HepG2 (cell line): ENCODE measurements at regions not wholly inside any gene's neighbourhood (a gene's known extent, or its start where the extent isn't known, plus 50 kb on each side); places are given as distances from the start of the nearest gene placed in this dataset.

Experiments
- ATAC-seq: fragments of 200-7000 bp; cut with Tn5 transposase; 3 replicates; pipeline ENCODE4 v1.9.1; 2020; ENCODE audit warnings: mild to moderate bottlenecking, moderate library complexity
- BruUV-seq: library from RNA; stranded (reverse); fragments of 400-500 nt; replicated peaks from 2 replicates; lab custom pipeline; 2021; lab: Mats Ljungman, UMichigan
- CTCF ChIA-PET: fragments of 300-600 bp; formaldehyde crosslinking; extraction: SDS; loops from one replicate; lab custom pipeline; 2021; ENCODE audit warnings: low total read pairs, inconsistent platforms, low intra/inter-chr PET ratio; lab: Yijun Ruan, JAX
- POLR2A ChIA-PET: fragments of 350-600 bp; sonication (Branson Sonifier 250); formaldehyde crosslinking; loops from one replicate; lab custom pipeline; 2020; ENCODE audit warnings: antibody characterized with exemption, inconsistent platforms; lab: Yijun Ruan, JAX
- DNase-seq: peaks from one replicate; pipeline ENCODE4 v3.0.0-alpha.2; 2015; ENCODE audit warnings: low spot score
- FAIRE-seq: peaks from 3 replicates; lab custom pipeline; 2011; peaks lifted over from hg19 to GRCh38; lab: Jason Lieb, UNC
- H2AFZ ChIP-seq: one replicate; pipeline ENCODE4 v1.6.1; 2011; ENCODE audit warnings: low read length, inconsistent platforms
- H3K27ac ChIP-seq: fragments of 300-600 bp; 3 replicates; pipeline ENCODE4 v1.8.0; 2011; ENCODE audit warnings: mixed run types, mild to moderate bottlenecking, mixed read lengths, low read length, inconsistent platforms; ENCODE audit not compliant: insufficient read depth; ENCODE audit errors: extremely low read length
- H3K27me3 ChIP-seq, 2 experiments: fragments of 200-600 bp in 1 of 2; 2 replicates in 1 of 2; 3 replicates in 1 of 2; pipeline versions ENCODE4 v1.6.0 to v1.8.0; 2011; ENCODE audit warnings: low read length in 2 of 2, mild to moderate bottlenecking in 2 of 2, moderate library complexity in 2 of 2, inconsistent platforms in 1 of 2; ENCODE audit not compliant: insufficient read depth in 2 of 2, control insufficient read depth in 1 of 2
- H3K36me3 ChIP-seq, 2 experiments: fragments of 200-600 bp in 1 of 2; replicated peaks in 1 of 2; 2 replicates in 1 of 2; 3 replicates in 1 of 2; pipeline versions ENCODE4 v1.5.1 to v1.8.0; 2011; ENCODE audit warnings: low read length in 2 of 2, inconsistent platforms in 1 of 2; ENCODE audit not compliant: insufficient read depth in 2 of 2, control insufficient read depth in 1 of 2
- H3K4me1 ChIP-seq: 2 replicates; pipeline ENCODE4 v1.5.1; 2012; ENCODE audit warnings: low read length, inconsistent platforms; ENCODE audit not compliant: insufficient read depth
- H3K4me2 ChIP-seq: 2 replicates; pipeline ENCODE4 v1.6.0; 2011; ENCODE audit warnings: low read depth, low read length, inconsistent platforms
- H3K4me3 ChIP-seq, 3 experiments: fragments of 200-600 bp in 1 of 3; sonication (generic), shearing (Covaris generic) in 1 of 3; replicated peaks in 1 of 3; 2 replicates each; pipeline ENCODE4 v1.5.1; 2011 to 2016; ENCODE audit warnings: low read length in 3 of 3, inconsistent platforms in 2 of 3, low read depth in 2 of 3, mild to moderate bottlenecking in 2 of 3, control low read depth in 1 of 3, mixed read lengths in 1 of 3; ENCODE audit not compliant: insufficient read depth in 1 of 3
- H3K79me2 ChIP-seq: one replicate; pipeline ENCODE4 v1.6.1; 2011; ENCODE audit warnings: low read length, inconsistent platforms; ENCODE audit not compliant: insufficient read depth
- H3K9ac ChIP-seq: 2 replicates; pipeline ENCODE4 v1.6.0; 2011; ENCODE audit warnings: mild to moderate bottlenecking, low read depth, low read length, inconsistent platforms; ENCODE audit not compliant: insufficient read depth
- H3K9me3 ChIP-seq: 2 replicates; pipeline ENCODE4 v1.5.1; 2012; ENCODE audit warnings: mild to moderate bottlenecking, low read length
- H4K20me1 ChIP-seq: 2 replicates; pipeline ENCODE4 v1.6.0; 2011; ENCODE audit warnings: inconsistent platforms, mild to moderate bottlenecking, low read length, moderate library complexity; ENCODE audit not compliant: insufficient read depth
- AGO2 ChIP-seq: fragments of 200-400 bp; formaldehyde crosslinking; optimal IDR thresholded peaks from 2 replicates; pipeline ENCODE3; 2017; ENCODE audit warnings: mild to moderate bottlenecking, low read depth, low read length, moderate library complexity
- CCDC6 ChIP-seq: sonication (generic); formaldehyde crosslinking; IDR thresholded peaks from 2 replicates; pipeline ENCODE4 v1.8.1; 2022; ENCODE audit warnings: mild to moderate bottlenecking, missing genetic modification reagents, moderate library complexity
- CREB1 ChIP-seq, 2 experiments: fragments of 450-650 bp in 1 of 2; IDR thresholded peaks; 2 replicates each; pipeline ENCODE4 v1.6.1; 2016 to 2017; ENCODE audit warnings: control low read depth in 1 of 2, mild to moderate bottlenecking in 1 of 2, missing compliant biosample characterization in 1 of 2, missing genetic modification characterization in 1 of 2
- HNF4G ChIP-seq, 2 experiments: sonication (generic) in 1 of 2; formaldehyde crosslinking in 1 of 2; IDR thresholded peaks; 2 replicates each; pipeline versions ENCODE4 v1.4.0 to v1.6.1; 2011 to 2020; ENCODE audit warnings: borderline replicate concordance in 2 of 2, low read depth in 2 of 2, mild to moderate bottlenecking in 2 of 2, low read length in 1 of 2, missing genetic modification reagents in 1 of 2, moderate library complexity in 1 of 2
- NPAS2 ChIP-seq: sonication (generic); formaldehyde crosslinking; IDR thresholded peaks from 2 replicates; pipeline ENCODE4 v1.8.0; 2022; ENCODE audit warnings: mild to moderate bottlenecking, missing genetic modification reagents, borderline replicate concordance
- PPARG ChIP-seq: conservative IDR thresholded peaks from 2 replicates; pipeline ENCODE4 v1.6.1; 2016; ENCODE audit warnings: missing biosample characterization, missing genetic modification reagents
- SYNCRIP ChIP-seq: fragments of 200-400 bp; formaldehyde crosslinking; IDR thresholded peaks from 2 replicates; pipeline ENCODE4 v1.6.1; 2018; ENCODE audit warnings: mild to moderate bottlenecking, low read depth, low read length; ENCODE audit not compliant: insufficient read depth
- TBX3 ChIP-seq: fragments of 450-650 bp; IDR thresholded peaks from 2 replicates; pipeline ENCODE4 v1.6.1; 2017; ENCODE audit warnings: antibody characterized with exemption, mild to moderate bottlenecking, inconsistent platforms, borderline replicate concordance
- ZBED4 ChIP-seq: sonication (generic); formaldehyde crosslinking; IDR thresholded peaks from 2 replicates; pipeline ENCODE4 v1.4.0; 2020; ENCODE audit warnings: missing genetic modification reagents, borderline replicate concordance
- ZFP82 ChIP-seq: sonication (generic); formaldehyde crosslinking; IDR thresholded peaks from 2 replicates; pipeline ENCODE4 v1.5.1; 2020; ENCODE audit warnings: mild to moderate bottlenecking, missing genetic modification reagents, borderline replicate concordance
- ZNF251 ChIP-seq: sonication (generic); formaldehyde crosslinking; IDR thresholded peaks from 2 replicates; pipeline ENCODE4 v1.9.0; 2021; ENCODE audit warnings: mild to moderate bottlenecking, missing genetic modification reagents
- ZNF253 ChIP-seq: sonication (generic); formaldehyde crosslinking; IDR thresholded peaks from 2 replicates; pipeline ENCODE4 v1.8.0; 2022; ENCODE audit warnings: mild to moderate bottlenecking, missing genetic modification reagents, borderline replicate concordance
- ZNF3 ChIP-seq: IDR thresholded peaks from 2 replicates; pipeline ENCODE4 v1.7.0; 2017; ENCODE audit warnings: inconsistent platforms
- ZNF569 ChIP-seq: sonication (generic); formaldehyde crosslinking; IDR thresholded peaks from 2 replicates; pipeline ENCODE4 v1.5.0; 2020; ENCODE audit warnings: mild to moderate bottlenecking, missing genetic modification reagents, moderate library complexity, borderline replicate concordance
- ZNF672 ChIP-seq: sonication (generic); formaldehyde crosslinking; IDR thresholded peaks from 2 replicates; pipeline ENCODE4 v1.8.1; 2022; ENCODE audit warnings: missing genetic modification reagents
- ZNF75D ChIP-seq: sonication (generic); formaldehyde crosslinking; IDR thresholded peaks from 2 replicates; pipeline ENCODE4 v1.8.1; 2023; ENCODE audit warnings: missing genetic modification reagents, mild to moderate bottlenecking, borderline replicate concordance
- WGBS: methylation state at CpG from one replicate; pipeline ENCODE4 v1.1.6; 2017; ENCODE audit warnings: low lambda C conversion rate; 5-methylcytosine and 5-hydroxymethylcytosine counted together
- in situ Hi-C: cut with HindIII; loops from 2 replicates; pipeline ENCODE4 v1.10.0; 2017; ENCODE audit warnings: low pct_unique_long_range_greater_than_20kb; ENCODE audit not compliant: extremely low pct_ligation_motif_present
- intact Hi-C: fragments of 100-400 bp; cut with micrococcal nuclease; formaldehyde crosslinking; loops from one replicate; pipeline ENCODE4 v1.10.0; 2022; ENCODE audit not compliant: unreplicated experiment

- H3K27me3 ChIP-seq, result peaks cover 0 to 14% of the 10 kb centered on the region in 2 experiments; a peak in 2 of 5 replicates
- H3K36me3 ChIP-seq, result no peaks in the 10 kb centered on the region
- no peak overlapping the region for H3K27ac ChIP-seq
- 59% methylated on average over 5 of the region's 5 CpGs for WGBS
- in situ Hi-C loops, result loop anchor here (10.0 kb wide), 1 partner anchor 127 kb away; no protein-coding TSS in a partner anchor
- H3K4me3 ChIP-seq, result no peak overlapping the region
- ChIA-PET CTCF (no interaction called here), POLR2A (no interaction called here)
- H4K20me1 ChIP-seq, result no peaks in the 10 kb centered on the region
- no peaks in the 10 kb centered on the region for H3K79me2 ChIP-seq
- FAIRE-seq, result no peak
- peaks cover 8% of the 10 kb centered on the region for H3K4me1 ChIP-seq
- TF ChIP-seq ZNF672 (no peak), ZNF3 (CRISPR knock-in tag) (no peak), ZNF251 (no peak), ZNF569 (CRISPR knock-in tag) (no peak), HNF4G (IDR thresholded peaks at IDR 0.05; ENCODE audit: borderline replicate concordance, low read depth, low read length) (no peak), HNF4G (CRISPR knock-in tag; IDR thresholded peaks at IDR 0.05; ENCODE audit: borderline replicate concordance, low read depth) (no peak)
- no peaks in the 10 kb centered on the region for H3K9me3 ChIP-seq
- no TSS peak for BruUV-seq
- no peak overlapping the region for H3K9ac ChIP-seq
- H2AFZ ChIP-seq, result no peak overlapping the region
- no peak overlapping the region for H3K4me2 ChIP-seq
- intact Hi-C loops, result no loop called here
- no peak for ATAC-seq
- no peak for DNase-seq
Measured at GRCh38 chr5:36392186-36392585, 90.5 kb upstream of the RANBP3L start.

GRCh38 chr5:36392818-36393217 lies 91.1 kb upstream of the RANBP3L start:
- BruUV-seq, result no TSS peak
- intact Hi-C loops, result no loop called here
- ATAC-seq (no peak), DNase-seq (no peak), FAIRE-seq (no peak)
- Histone ChIP-seq H3K79me2 (no peaks in the 10 kb centered on the region), H3K27ac (no peak overlapping the region), H3K4me3 (no peak overlapping the region), H3K9ac (no peak overlapping the region), H3K4me1 (peaks cover 14% of the 10 kb centered on the region), H2AFZ (no peak overlapping the region), H3K4me2 (no peak overlapping the region), H4K20me1 (no peaks in the 10 kb centered on the region), H3K9me3 (no peaks in the 10 kb centered on the region), H3K27me3 (peaks cover 0 to 14% of the 10 kb centered on the region in 2 experiments; a peak in 2 of 5 replicates), H3K36me3 (no peaks in the 10 kb centered on the region)
- ChIA-PET CTCF (no interaction called here), POLR2A (no interaction called here)
- in situ Hi-C loops, result loop anchor here (10.0 kb wide), 1 partner anchor 128 kb away; no protein-coding TSS in a partner anchor
- TF ChIP-seq SYNCRIP (no peak), TBX3 (no peak), ZFP82 (CRISPR knock-in tag) (no peak), CCDC6 (CRISPR knock-in tag) (no peak), AGO2 (no peak), PPARG (CRISPR knock-in tag) (no peak), NPAS2 (no peak), ZBED4 (CRISPR knock-in tag) (no peak), ZNF253 (CRISPR knock-in tag) (no peak), CREB1 (IDR thresholded peaks at IDR 0.05) (no peak), CREB1 (CRISPR knock-in tag; IDR thresholded peaks at IDR 0.05) (no peak), ZNF75D (CRISPR knock-in tag) (no peak)
